HPDE6-E6E7 (cell line): ENCODE measurements at regions not wholly inside any gene's neighbourhood (a gene's known extent, or its start where the extent isn't known, plus 50 kb on each side); places are given as distances from the start of the nearest gene placed in this dataset.
"Not testable (repeated sequence)": the region's sequence is repeated elsewhere in the genome, so short reads cannot be mapped to it uniquely, and the experiment has no call there.

Source experiments
- DNase-seq: peaks from one replicate; pipeline ENCODE4 v3.0.0; 2011; ENCODE audit warnings: missing footprints; ENCODE audit errors: extremely low spot score

DNA sequence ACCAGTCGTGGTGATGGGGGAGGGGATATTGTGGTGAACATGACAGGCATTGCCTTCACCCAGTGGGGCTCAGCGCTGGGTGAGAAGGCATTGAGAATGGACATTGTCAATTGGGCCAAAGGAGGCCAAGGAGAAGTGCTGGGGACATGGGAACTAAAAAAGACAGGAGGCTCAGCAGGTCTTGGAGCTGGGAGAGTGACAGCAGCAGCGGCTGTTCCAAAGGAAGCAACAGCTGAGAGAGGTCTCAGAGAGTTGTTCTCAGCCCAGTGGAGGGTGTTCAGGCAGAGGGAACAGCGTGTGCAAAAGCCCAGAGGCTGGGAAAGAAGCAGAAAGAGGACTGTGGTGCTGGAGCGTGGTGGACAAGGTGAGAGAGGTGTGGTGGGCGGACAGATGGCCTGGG is 56.6 kb upstream of the ASNS start:
- not testable (repeated sequence) for DNase-seq

DNA sequence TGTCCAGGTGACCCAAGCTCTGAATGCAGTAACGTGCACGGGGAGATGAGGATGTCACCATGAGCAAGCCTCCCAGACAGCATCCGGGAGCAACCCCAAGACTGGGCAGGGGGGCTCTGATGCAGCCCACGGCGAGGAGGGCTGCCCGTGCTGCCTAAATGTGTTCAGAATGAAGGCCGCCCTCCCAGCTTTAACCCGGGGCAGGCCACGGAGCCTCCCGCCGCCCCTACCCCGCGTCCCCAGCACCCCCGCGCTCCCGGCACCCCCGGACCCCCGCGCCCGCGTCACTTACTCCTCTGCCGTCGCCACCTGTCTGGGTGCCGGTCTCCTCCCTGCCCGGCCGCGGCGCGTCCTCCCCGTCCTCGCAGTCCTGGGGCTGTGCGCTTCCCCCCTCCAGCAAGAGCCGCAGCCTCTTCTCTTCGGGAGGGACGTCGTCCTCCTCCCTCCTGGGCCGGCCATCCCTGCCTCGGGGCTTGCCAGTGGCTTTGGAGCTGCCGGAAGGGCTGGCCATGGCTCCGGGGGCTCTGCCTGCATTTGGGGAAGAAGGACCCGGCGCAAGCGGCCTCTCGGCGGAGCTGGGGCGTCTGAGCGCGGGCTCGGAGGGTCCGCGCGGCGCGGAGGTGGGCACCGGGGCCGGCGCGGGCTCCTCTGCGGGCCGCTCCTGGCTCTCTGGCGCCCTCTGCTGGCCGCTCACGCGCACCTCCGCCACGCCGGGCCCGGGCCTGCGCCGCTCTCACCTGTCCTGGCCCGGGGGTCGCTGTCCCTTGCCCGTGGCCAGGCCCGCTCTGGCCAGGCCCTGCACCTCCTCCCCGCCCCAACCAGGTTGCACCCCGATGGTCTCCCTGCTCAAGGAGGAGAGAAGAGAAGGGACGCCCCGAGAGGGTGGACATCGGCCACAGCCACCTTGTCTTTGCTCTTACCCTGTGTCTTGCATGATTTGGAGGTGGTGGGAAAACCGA is 55.9 kb upstream of the ASNS start:
- peak; percentile 3 for DNase-seq
